ENCODE measurements at regions not wholly inside any gene's neighbourhood (a gene's known extent, or its start where the extent isn't known, plus 50 kb on each side); places are given as distances from the start of the nearest gene placed in this dataset.
"Not testable (repeated sequence)": the region's sequence is repeated elsewhere in the genome, so short reads cannot be mapped to it uniquely, and the experiment has no call there.

GRCh38 chr4:17018621-17019020 is 120.2 kb upstream of the LDB2 start:
- not testable (repeated sequence) for H3K9me3 Mint-ChIP-seq, H3K4me1 Mint-ChIP-seq, H3K4me3 Mint-ChIP-seq, H3K27ac Mint-ChIP-seq, H3K27me3 Mint-ChIP-seq, H3K36me3 Mint-ChIP-seq

- Mint-ChIP-seq H3K9me3 (peaks cover 0 to 5% (median 3%) of the 10 kb centered on the region in 3 donors), H3K27me3 (peaks cover 2% of the 10 kb centered on the region), H3K27ac (no peak overlapping the region), H3K4me1 (peaks cover 0 to 3% (median 0%) of the 10 kb centered on the region in 3 donors), H3K4me3 (no peak overlapping the region), H3K36me3 (no peaks in the 10 kb centered on the region)
Measured at GRCh38 chr4:17018013-17018412, 119.6 kb upstream of the LDB2 start.

GRCh38 chr4:17013382-17014006 is 115.0 kb upstream of the LDB2 start:
- H3K27ac Mint-ChIP-seq = no peak overlapping the region
- H3K9me3 Mint-ChIP-seq = peaks cover 0 to 3% (median 0%) of the 10 kb centered on the region in 3 donors
- peaks cover 0 to 3% (median 0%) of the 10 kb centered on the region in 3 donors for H3K4me1 Mint-ChIP-seq
- H3K36me3 Mint-ChIP-seq = no peaks in the 10 kb centered on the region
- no peaks in the 10 kb centered on the region for H3K27me3 Mint-ChIP-seq
- no peak overlapping the region for H3K4me3 Mint-ChIP-seq

GRCh38 chr4:17012451-17012850 is 114.0 kb upstream of the LDB2 start:
- H3K36me3 Mint-ChIP-seq = no peaks in the 10 kb centered on the region
- H3K27me3 Mint-ChIP-seq = no peaks in the 10 kb centered on the region
- peaks cover 0 to 3% (median 0%) of the 10 kb centered on the region in 3 donors for H3K4me1 Mint-ChIP-seq
- no peak overlapping the region for H3K4me3 Mint-ChIP-seq
- no peak overlapping the region for H3K27ac Mint-ChIP-seq
- peaks cover 0 to 3% (median 0%) of the 10 kb centered on the region in 3 donors for H3K9me3 Mint-ChIP-seq

- no peak overlapping the region for H3K4me3 Mint-ChIP-seq
- no peaks in the 10 kb centered on the region for H3K27me3 Mint-ChIP-seq
- peaks cover 0 to 1% (median 0%) of the 10 kb centered on the region in 3 donors for H3K4me1 Mint-ChIP-seq
- no peaks in the 10 kb centered on the region for H3K36me3 Mint-ChIP-seq
- H3K9me3 Mint-ChIP-seq = peaks cover 0 to 3% (median 0%) of the 10 kb centered on the region in 3 donors
- H3K27ac Mint-ChIP-seq = no peak overlapping the region
Measured at GRCh38 chr4:17010426-17011087, 112.1 kb upstream of the LDB2 start.

- no peaks in the 10 kb centered on the region for H3K27me3 Mint-ChIP-seq
- H3K36me3 Mint-ChIP-seq = no peaks in the 10 kb centered on the region
- H3K4me1 Mint-ChIP-seq = peaks cover 0 to 1% (median 0%) of the 10 kb centered on the region in 3 donors
- H3K4me3 Mint-ChIP-seq = no peak overlapping the region
- H3K27ac Mint-ChIP-seq = peak overlapping the region in 1 of 3 donors; percentile 69
- H3K9me3 Mint-ChIP-seq = peaks cover 0 to 3% (median 0%) of the 10 kb centered on the region in 3 donors
Measured at GRCh38 chr4:17009871-17010367, 111.5 kb upstream of the LDB2 start.

GRCh38 chr4:17008834-17009345 is 110.4 kb upstream of the LDB2 start:
- Mint-ChIP-seq H3K27me3 (no peaks in the 10 kb centered on the region), H3K27ac (no peak overlapping the region), H3K36me3 (no peaks in the 10 kb centered on the region), H3K9me3 (no peaks in the 10 kb centered on the region), H3K4me3 (no peak overlapping the region), H3K4me1 (no peaks in the 10 kb centered on the region)

- not testable (repeated sequence) for H3K4me1 Mint-ChIP-seq, H3K36me3 Mint-ChIP-seq, H3K9me3 Mint-ChIP-seq, H3K4me3 Mint-ChIP-seq, H3K27ac Mint-ChIP-seq, H3K27me3 Mint-ChIP-seq
Measured at GRCh38 chr4:17003606-17004392, 105.4 kb upstream of the LDB2 start.

GRCh38 chr4:16995451-16995850 is 97.0 kb upstream of the LDB2 start:
- H3K27me3 Mint-ChIP-seq = no peaks in the 10 kb centered on the region
- H3K9me3 Mint-ChIP-seq = peaks cover 0 to 4% (median 3%) of the 10 kb centered on the region in 3 donors
- no peak overlapping the region for H3K27ac Mint-ChIP-seq
- peaks cover 2% of the 10 kb centered on the region for H3K36me3 Mint-ChIP-seq
- no peak overlapping the region for H3K4me3 Mint-ChIP-seq
- no peaks in the 10 kb centered on the region for H3K4me1 Mint-ChIP-seq

GRCh38 chr4:16993956-16994840 is 95.8 kb upstream of the LDB2 start:
- Mint-ChIP-seq H3K27ac (no peak overlapping the region), H3K9me3 (peaks cover 0 to 4% (median 3%) of the 10 kb centered on the region in 3 donors), H3K36me3 (peaks cover 2% of the 10 kb centered on the region), H3K27me3 (no peaks in the 10 kb centered on the region), H3K4me3 (no peak overlapping the region), H3K4me1 (no peaks in the 10 kb centered on the region)

- no peak overlapping the region for H3K4me3 Mint-ChIP-seq
- no peaks in the 10 kb centered on the region for H3K27me3 Mint-ChIP-seq
- no peak overlapping the region for H3K27ac Mint-ChIP-seq
- peaks cover 0 to 4% (median 0%) of the 10 kb centered on the region in 3 donors for H3K9me3 Mint-ChIP-seq
- H3K36me3 Mint-ChIP-seq = peaks cover 2% of the 10 kb centered on the region
- no peaks in the 10 kb centered on the region for H3K4me1 Mint-ChIP-seq
Measured at GRCh38 chr4:16992566-16993225, 94.3 kb upstream of the LDB2 start.

GRCh38 chr4:16991450-16991849 is 93.0 kb upstream of the LDB2 start:
- Mint-ChIP-seq H3K27ac (no peak overlapping the region), H3K27me3 (no peaks in the 10 kb centered on the region), H3K9me3 (no peaks in the 10 kb centered on the region), H3K4me3 (no peak overlapping the region), H3K36me3 (peaks cover 2% of the 10 kb centered on the region), H3K4me1 (no peaks in the 10 kb centered on the region)

GRCh38 chr4:16989371-16989770 is 90.9 kb upstream of the LDB2 start:
- Mint-ChIP-seq H3K4me1 (no peaks in the 10 kb centered on the region), H3K9me3 (peaks cover 0 to under 1% (median 0%) of the 10 kb centered on the region in 3 donors), H3K27ac (no peak overlapping the region), H3K36me3 (peaks cover 2% of the 10 kb centered on the region), H3K27me3 (no peaks in the 10 kb centered on the region), H3K4me3 (no peak overlapping the region)

GRCh38 chr4:16988814-16989213 is 90.4 kb upstream of the LDB2 start:
- H3K4me1 Mint-ChIP-seq = no peaks in the 10 kb centered on the region
- H3K36me3 Mint-ChIP-seq = peaks cover 2% of the 10 kb centered on the region
- H3K4me3 Mint-ChIP-seq = no peak overlapping the region
- no peaks in the 10 kb centered on the region for H3K27me3 Mint-ChIP-seq
- no peak overlapping the region for H3K27ac Mint-ChIP-seq
- H3K9me3 Mint-ChIP-seq = peaks cover 0 to 4% (median 0%) of the 10 kb centered on the region in 3 donors

All from IgD-negative memory B cell (primary cell).